ENCODE measurements at regions not wholly inside any gene's neighbourhood (a gene's known extent, or its start where the extent isn't known, plus 50 kb on each side); places are given as distances from the start of the nearest gene placed in this dataset.
"Not testable (repeated sequence)": the region's sequence is repeated elsewhere in the genome, so short reads cannot be mapped to it uniquely, and the experiment has no call there.

GRCh38 chr2:59874971-59875755, 678.3 kb downstream of the BCL11A start:
- no peak for DNase-seq (ENCODE audit: low read depth)

- no peak for DNase-seq (ENCODE audit: low read depth)
Measured at GRCh38 chr2:59874361-59874760, 679.1 kb downstream of the BCL11A start.

GRCh38 chr2:59871830-59872229, 681.6 kb downstream of the BCL11A start:
- no peak for DNase-seq (ENCODE audit: low read depth)

GRCh38 chr2:59868981-59869380, 684.5 kb downstream of the BCL11A start:
- no peak for DNase-seq (ENCODE audit: low read depth)

- DNase-seq (ENCODE audit: low read depth): no peak
Measured at GRCh38 chr2:59866436-59866835, 687.0 kb downstream of the BCL11A start.

- no peak for DNase-seq (ENCODE audit: low read depth)
Measured at GRCh38 chr2:59858540-59858939, 694.9 kb downstream of the BCL11A start.

GRCh38 chr2:59857109-59857508, 696.3 kb downstream of the BCL11A start:
- DNase-seq (ENCODE audit: low read depth): no peak

GRCh38 chr2:59856391-59856790, 697.1 kb downstream of the BCL11A start:
- DNase-seq (ENCODE audit: low read depth): no peak

GRCh38 chr2:59853032-59853431, 700.4 kb downstream of the BCL11A start:
- DNase-seq (ENCODE audit: low read depth): no peak

GRCh38 chr2:59851836-59852475, 701.5 kb downstream of the BCL11A start:
- DNase-seq (ENCODE audit: low read depth): no peak

GRCh38 chr2:59850554-59850953, 702.9 kb downstream of the BCL11A start:
- DNase-seq (ENCODE audit: low read depth): no peak

- DNase-seq (ENCODE audit: low read depth): no peak
Measured at GRCh38 chr2:59833941-59834340, 719.5 kb downstream of the BCL11A start.

- DNase-seq (ENCODE audit: low read depth): no peak
Measured at GRCh38 chr2:59830601-59831000, 722.9 kb downstream of the BCL11A start.

- DNase-seq (ENCODE audit: low read depth): no peak
Measured at GRCh38 chr2:59827677-59828076, 725.8 kb downstream of the BCL11A start.

GRCh38 chr2:59826177-59826576, 727.3 kb downstream of the BCL11A start:
- DNase-seq (ENCODE audit: low read depth): no peak

- no peak for DNase-seq (ENCODE audit: low read depth)
Measured at GRCh38 chr2:59824314-59824713, 729.1 kb downstream of the BCL11A start.

GRCh38 chr2:59816075-59816474, 737.4 kb downstream of the BCL11A start:
- DNase-seq (ENCODE audit: low read depth): no peak

- not testable (repeated sequence) for DNase-seq (ENCODE audit: low read depth)
Measured at GRCh38 chr2:59810283-59810682, 743.2 kb downstream of the BCL11A start.

- DNase-seq (ENCODE audit: low read depth): no peak
Measured at GRCh38 chr2:59806486-59806885, 747.0 kb downstream of the BCL11A start.

GRCh38 chr2:59804732-59805131, 748.7 kb downstream of the BCL11A start:
- DNase-seq (ENCODE audit: low read depth): no peak

- no peak for DNase-seq (ENCODE audit: low read depth)
Measured at GRCh38 chr2:59803586-59803985, 749.9 kb downstream of the BCL11A start.

GRCh38 chr2:59798687-59799232, 754.7 kb downstream of the BCL11A start:
- no peak for DNase-seq (ENCODE audit: low read depth)

GRCh38 chr2:59791004-59791618, 762.3 kb downstream of the BCL11A start:
- no peak for DNase-seq (ENCODE audit: low read depth)

Data from CMK (cell line).